HG02588 (cell line): ENCODE measurements at regions not wholly inside any gene's neighbourhood (a gene's known extent, or its start where the extent isn't known, plus 50 kb on each side); places are given as distances from the start of the nearest gene placed in this dataset.

Source experiments
- ATAC-seq: cut with Tn5 transposase; IDR thresholded peaks from one replicate; pipeline ENCODE4 v1.9.1; 2021; ENCODE audit warnings: mild to moderate bottlenecking, moderate library complexity; ENCODE audit not compliant: unreplicated experiment

- ATAC-seq: no peak
Observed at GRCh38 chr2:120826716-120827410, 91.2 kb downstream of the GLI2 start.

- ATAC-seq: no peak
Observed at GRCh38 chr2:120828066-120828465, 92.4 kb downstream of the GLI2 start.

GRCh38 chr2:120828829-120829632 lies 93.4 kb downstream of the GLI2 start:
- no peak for ATAC-seq

GRCh38 chr2:120829633-120830025 lies 94.0 kb downstream of the GLI2 start:
- ATAC-seq: no peak

- ATAC-seq: no peak
Observed at GRCh38 chr2:120830096-120830830, 94.6 kb downstream of the GLI2 start.

GRCh38 chr2:120831086-120831485 lies 95.4 kb downstream of the GLI2 start:
- ATAC-seq: no peak

GRCh38 chr2:120831891-120832290 lies 96.2 kb downstream of the GLI2 start:
- ATAC-seq: no peak

- no peak for ATAC-seq
Observed at GRCh38 chr2:120832296-120833070, 96.8 kb downstream of the GLI2 start.

GRCh38 chr2:120833127-120833675 lies 97.5 kb downstream of the GLI2 start:
- ATAC-seq: no peak

GRCh38 chr2:120834206-120834605 lies 98.5 kb downstream of the GLI2 start:
- no peak for ATAC-seq

GRCh38 chr2:120836281-120836680 lies 100.6 kb downstream of the GLI2 start:
- ATAC-seq: no peak

GRCh38 chr2:120840795-120841487 lies 105.3 kb downstream of the GLI2 start:
- ATAC-seq: no peak

GRCh38 chr2:120842456-120843439 lies 107.1 kb downstream of the GLI2 start:
- ATAC-seq: no peak

GRCh38 chr2:120844070-120844738 lies 108.5 kb downstream of the GLI2 start:
- no peak for ATAC-seq

- ATAC-seq: no peak
Observed at GRCh38 chr2:120845277-120845676, 109.6 kb downstream of the GLI2 start.

GRCh38 chr2:120846406-120847095 lies 110.9 kb downstream of the GLI2 start:
- no peak for ATAC-seq

GRCh38 chr2:120847700-120848321 lies 112.1 kb downstream of the GLI2 start:
- ATAC-seq: no peak
